ENCODE measurements at regions not wholly inside any gene's neighbourhood (a gene's known extent, or its start where the extent isn't known, plus 50 kb on each side); places are given as distances from the start of the nearest gene placed in this dataset.
"Not testable (repeated sequence)": the region's sequence is repeated elsewhere in the genome, so short reads cannot be mapped to it uniquely, and the experiment has no call there.

- not testable (repeated sequence) for DNase-seq
These were observed 249.9 kb downstream of the FGF9 start for GRCh38 chr13:21920802-21921201.

GRCh38 chr13:21924958-21925357, 254.1 kb downstream of the FGF9 start:
- DNase-seq: no peak

DNA sequence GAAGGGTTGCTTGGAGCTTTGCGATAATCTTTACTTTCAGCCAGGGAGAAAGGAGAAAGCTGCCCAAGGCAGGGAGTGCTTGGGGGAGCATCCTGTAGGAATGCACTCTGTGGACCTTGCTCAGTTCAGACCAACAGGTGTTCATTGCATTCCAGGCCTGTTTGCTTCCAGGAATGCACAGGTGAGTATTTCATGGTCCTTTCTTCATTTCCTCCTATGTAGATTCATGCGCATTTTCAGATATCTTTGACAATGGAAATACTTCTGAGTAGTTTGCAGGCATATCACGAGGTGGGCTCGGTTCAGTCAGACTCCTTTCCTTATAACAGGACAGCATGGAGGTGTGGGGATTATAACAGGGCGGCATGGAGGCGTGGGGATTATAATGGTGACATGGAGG, 254.8 kb downstream of the FGF9 start:
- DNase-seq: no peak

DNA sequence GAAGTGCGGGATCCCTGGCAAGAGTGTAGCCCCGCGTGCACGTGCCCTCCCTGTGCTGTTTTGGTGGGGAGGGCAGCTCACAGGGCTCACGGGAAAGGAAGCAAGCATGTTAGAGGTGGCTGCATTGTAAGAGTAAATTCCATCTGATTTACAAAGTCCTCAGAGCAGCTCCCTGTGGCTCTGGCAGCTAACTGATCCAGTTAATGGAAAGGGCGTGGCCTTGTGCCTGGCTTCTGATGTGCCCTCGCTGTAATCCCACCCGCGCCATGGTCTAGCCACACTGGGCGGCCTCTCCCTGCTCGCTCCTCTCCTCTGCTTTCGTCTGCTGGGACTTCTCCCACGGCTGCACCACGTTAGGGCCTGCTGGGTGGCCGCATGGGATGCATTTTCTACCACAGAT, 258.5 kb downstream of the FGF9 start:
- DNase-seq: no peak

GRCh38 chr13:21930536-21930935, 259.7 kb downstream of the FGF9 start:
- no peak for DNase-seq

- no peak for DNase-seq
These were observed 261.7 kb downstream of the FGF9 start for GRCh38 chr13:21932578-21932977.

GRCh38 chr13:21932996-21933395, 262.1 kb downstream of the FGF9 start:
- DNase-seq: peak; percentile 82

DNA sequence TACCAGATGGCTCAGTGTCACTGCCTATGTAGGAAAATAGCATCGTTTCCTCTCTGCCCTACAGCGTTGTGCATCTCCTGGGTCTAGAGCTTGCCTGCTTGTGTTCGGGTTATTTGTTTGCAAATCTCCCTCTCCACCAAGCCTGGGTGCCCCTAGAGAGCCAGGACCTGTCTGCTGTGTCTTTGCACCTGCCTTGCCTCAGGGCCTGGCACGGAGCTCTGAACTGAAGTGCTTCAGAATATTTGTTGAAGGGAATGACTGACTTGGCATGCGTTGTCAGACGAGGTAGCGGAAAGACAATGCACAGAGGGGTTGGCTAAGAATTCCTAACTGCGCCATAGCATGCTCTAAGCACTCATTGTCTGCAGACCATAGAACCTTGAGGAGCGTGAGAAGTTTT, 263.4 kb downstream of the FGF9 start:
- DNase-seq: peak; percentile 93

- DNase-seq: no peak
These were observed 265.8 kb downstream of the FGF9 start for GRCh38 chr13:21936674-21937073.

DNA sequence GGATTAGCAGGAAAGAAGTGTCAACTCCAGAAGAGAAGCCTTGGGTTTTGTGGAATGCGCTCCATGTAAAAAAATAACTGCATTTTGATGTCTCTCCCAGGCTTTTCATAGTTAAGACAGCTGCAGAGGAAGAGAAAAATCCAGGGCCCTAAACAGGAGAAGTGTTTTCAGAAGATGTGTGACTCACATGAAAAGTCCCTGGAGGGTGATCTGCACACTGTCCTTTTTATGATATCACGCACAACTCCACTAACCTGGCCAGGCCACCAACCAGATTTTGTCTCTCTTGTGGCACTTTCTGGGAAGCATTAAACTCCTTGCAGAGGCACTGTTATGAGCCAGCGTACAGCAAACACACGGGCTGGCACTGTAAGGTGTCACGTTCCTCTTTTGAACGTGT, 267.3 kb downstream of the FGF9 start:
- peak; percentile 56 for DNase-seq

GRCh38 chr13:21938636-21939035, 267.8 kb downstream of the FGF9 start:
- no peak for DNase-seq

DNA sequence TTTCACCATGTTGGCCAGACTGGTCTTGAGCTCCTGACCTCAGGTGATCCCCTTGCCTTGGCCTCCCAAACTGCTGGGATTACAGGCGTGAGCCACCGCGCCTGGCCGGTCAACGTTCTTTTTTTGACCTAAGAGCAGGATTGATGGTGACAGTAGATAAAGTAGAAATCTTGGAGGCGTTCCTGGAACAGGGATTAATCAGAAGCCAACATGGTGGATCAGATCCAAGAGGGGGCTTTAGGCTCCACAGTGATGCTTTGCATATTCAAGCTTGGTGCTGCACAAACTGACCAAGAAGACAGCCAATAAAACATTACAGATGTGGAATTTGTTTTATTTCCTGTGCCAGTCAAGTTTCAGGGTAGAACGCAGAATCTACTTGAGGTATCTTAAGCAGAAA, 271.2 kb downstream of the FGF9 start:
- no peak for DNase-seq

DNA sequence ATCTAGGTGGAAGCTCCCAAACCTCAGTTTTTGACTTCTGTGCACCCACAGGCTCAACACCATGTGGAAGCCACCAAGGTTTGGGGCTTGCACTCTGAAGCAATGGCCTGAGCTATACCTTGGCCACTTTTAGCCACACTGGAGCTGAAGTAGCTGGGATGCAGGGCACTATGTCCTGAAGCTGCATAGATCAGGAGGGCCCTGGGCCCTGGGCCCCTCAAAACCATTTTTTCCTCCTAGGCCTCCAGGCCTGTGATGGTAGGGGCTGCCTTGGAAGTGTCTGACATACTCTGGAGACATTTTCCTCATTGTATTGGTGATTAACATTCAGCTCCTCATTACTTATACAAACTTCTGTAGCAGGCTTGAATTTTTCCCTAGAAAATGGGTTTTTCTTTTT, 273.7 kb downstream of the FGF9 start:
- no peak for DNase-seq

- no peak for DNase-seq
These were observed 274.3 kb downstream of the FGF9 start for GRCh38 chr13:21945195-21945594.

DNA sequence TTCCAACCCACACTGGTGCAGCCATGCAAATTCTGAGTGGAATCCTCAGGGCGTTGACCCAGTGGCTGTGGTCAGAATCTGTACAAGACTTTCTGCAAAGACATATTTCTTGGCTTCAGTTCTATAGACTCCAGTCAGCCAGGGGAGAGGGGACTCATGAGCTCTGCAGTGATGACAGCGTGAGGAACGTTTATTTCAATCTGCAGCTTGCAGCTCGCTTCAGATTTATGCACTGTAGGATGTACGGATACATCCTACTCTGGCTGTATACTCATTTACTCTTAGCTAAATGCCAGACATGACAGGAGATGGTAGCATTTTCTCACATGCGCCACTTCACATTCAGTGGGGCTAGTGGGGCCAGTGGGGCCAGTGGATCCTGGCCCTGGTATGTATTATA, 276.1 kb downstream of the FGF9 start:
- no peak for DNase-seq

GRCh38 chr13:21948769-21949474, 278.0 kb downstream of the FGF9 start:
- DNase-seq: peak; percentile 13

DNA sequence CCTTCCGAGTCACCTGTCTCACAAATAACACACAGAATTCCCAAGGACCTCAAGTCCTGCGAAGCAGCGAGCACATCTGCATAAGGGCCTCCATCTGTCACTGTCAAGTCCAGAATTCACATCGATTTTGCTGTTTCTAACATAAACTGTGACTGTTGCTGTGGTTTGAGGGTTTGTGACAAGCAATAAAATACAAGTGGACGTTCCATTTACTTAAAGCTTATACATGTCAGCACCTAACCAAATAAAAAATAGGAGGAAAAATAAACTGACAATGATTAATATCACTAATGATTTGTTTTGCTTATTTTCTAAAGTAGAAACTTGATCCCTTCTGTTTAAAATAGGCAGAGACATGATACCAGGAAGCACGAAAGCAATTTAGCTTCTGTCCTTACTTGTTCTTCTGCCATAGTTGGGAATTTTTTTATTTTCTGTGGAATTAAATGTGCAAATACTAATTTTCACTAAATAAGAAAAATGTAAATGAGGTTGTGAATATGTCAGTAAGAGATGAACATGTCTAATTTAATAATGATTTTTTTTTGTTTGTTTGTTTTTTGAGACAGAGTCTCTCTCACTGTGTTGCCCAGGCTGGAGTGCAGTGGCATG, 279.1 kb downstream of the FGF9 start:
- DNase-seq: peak; percentile 37

DNA sequence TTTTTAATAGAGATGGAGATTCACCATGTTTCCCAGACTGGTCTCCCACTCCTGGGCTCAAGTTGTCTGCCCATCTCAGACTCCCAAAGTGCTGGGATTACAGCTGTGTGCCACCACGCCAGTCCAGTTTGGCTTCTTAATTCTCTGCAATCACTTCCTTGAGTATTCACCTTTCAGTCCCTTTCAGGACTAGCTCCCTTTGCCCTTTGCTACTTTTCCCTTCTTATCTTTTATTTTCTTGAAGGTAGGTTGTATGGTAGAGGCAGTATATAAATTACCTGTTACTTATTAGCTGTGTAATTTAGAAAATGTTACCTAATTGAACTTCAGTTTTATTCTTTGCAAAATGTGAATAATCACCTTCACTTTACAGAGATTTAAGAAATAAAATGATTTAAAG, 285.8 kb downstream of the FGF9 start:
- DNase-seq: no peak

- peak; percentile 58 for DNase-seq
These were observed 287.0 kb downstream of the FGF9 start for GRCh38 chr13:21957833-21958232.

GRCh38 chr13:21960108-21960507, 289.2 kb downstream of the FGF9 start:
- no peak for DNase-seq

DNA sequence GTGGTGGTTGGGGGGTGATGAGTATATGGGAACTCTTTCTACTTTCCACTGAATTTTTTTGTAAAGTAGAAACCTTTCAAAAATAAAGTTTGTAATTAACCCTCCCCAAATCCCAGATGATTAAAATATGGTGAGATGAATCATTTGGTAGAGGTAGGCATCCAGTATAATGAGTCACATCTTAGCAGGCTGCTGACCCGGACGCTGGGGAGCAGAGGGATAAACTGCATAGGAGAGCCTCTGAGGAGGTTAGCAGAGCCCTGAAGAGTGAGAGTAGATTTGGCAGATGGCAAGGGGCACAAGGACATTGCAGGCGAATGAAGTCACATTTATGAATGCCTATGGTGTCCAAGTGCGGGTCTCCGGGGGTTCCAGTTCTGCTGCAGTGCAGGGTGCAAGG, 293.8 kb downstream of the FGF9 start:
- DNase-seq: no peak

DNA sequence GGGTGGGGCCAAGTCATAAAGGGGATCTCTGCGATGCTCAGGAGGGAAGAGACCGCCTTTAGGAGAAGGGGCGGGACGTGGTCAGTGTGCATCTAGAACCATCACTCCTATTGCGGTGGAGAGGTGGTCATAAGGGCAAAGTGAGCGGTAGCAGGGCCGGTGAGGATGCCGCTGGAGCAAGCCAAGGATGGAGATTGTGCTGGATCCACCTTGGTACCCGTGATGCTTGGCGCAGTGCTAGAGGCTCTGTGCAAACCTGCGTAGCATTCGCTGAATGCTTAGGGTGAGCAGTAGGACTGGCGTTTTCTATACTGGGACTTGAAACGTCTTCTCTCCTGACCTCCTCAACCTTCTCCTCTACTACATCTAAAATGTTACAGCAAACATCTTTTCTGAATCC, 294.2 kb downstream of the FGF9 start:
- DNase-seq: no peak

- DNase-seq: no peak
These were observed 295.1 kb downstream of the FGF9 start for GRCh38 chr13:21966014-21966413.

- DNase-seq: no peak
These were observed 297.0 kb downstream of the FGF9 start for GRCh38 chr13:21967871-21968270.

- DNase-seq: no peak
These were observed 299.3 kb downstream of the FGF9 start for GRCh38 chr13:21970172-21970571.

Measured in DMS79 (cell line).